ENCODE measurements at regions not wholly inside any gene's neighbourhood (a gene's known extent, or its start where the extent isn't known, plus 50 kb on each side); places are given as distances from the start of the nearest gene placed in this dataset.

DNA sequence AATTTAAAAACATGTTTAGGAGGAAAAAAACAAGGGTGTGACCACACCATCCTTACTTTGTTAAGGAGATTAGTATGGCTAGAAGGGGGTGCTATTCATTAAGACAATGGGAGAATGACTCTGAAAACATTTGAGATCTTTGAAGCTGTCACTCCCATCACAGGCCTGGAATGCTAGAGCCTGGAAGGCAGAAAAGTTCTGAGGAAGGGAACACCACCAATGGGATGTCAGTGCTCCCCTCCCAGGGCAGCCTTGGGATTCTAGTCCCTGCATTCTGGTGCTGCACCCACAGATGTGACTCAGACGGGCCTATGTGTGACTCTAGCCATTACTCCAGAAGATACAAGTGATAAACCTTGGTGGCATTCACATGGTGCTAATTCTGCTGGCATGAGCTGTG lies 162.2 kb upstream of the ANXA10 start:
- TF ChIP-seq POLR2A (IDR thresholded peaks at IDR 0.05; ENCODE audit: low read depth, low read length) (no peak), NR2C2 (IDR thresholded peaks at IDR 0.05; ENCODE audit: borderline replicate concordance, control insufficient read depth, insufficient read length, low read depth) (no peak), POLR2AphosphoS5 (IDR thresholded peaks at IDR 0.05; ENCODE audit: low read length) (no peak), IKZF2 (IDR thresholded peaks at IDR 0.05) (no peak), YY1 (IDR thresholded peaks at IDR 0.05; ENCODE audit: low read depth, low read length) (no peak), SP1 (IDR thresholded peaks at IDR 0.05; ENCODE audit: low read depth, low read length) (no peak), EGR1 (IDR thresholded peaks at IDR 0.05; ENCODE audit: borderline replicate concordance in 1 of 2, low read depth in 2 of 2, low read length in 2 of 2) (no peak)
- TF ChIP-seq, protein P1, sequence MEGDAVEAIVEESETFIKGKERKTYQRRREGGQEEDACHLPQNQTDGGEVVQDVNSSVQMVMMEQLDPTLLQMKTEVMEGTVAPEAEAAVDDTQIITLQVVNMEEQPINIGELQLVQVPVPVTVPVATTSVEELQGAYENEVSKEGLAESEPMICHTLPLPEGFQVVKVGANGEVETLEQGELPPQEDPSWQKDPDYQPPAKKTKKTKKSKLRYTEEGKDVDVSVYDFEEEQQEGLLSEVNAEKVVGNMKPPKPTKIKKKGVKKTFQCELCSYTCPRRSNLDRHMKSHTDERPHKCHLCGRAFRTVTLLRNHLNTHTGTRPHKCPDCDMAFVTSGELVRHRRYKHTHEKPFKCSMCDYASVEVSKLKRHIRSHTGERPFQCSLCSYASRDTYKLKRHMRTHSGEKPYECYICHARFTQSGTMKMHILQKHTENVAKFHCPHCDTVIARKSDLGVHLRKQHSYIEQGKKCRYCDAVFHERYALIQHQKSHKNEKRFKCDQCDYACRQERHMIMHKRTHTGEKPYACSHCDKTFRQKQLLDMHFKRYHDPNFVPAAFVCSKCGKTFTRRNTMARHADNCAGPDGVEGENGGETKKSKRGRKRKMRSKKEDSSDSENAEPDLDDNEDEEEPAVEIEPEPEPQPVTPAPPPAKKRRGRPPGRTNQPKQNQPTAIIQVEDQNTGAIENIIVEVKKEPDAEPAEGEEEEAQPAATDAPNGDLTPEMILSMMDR (IDR thresholded peaks at IDR 0.05 in 2 of 3, conservative IDR thresholded peaks at IDR 0.05 in 1 of 3; ENCODE audit: control insufficient read depth in 2 of 3, extremely low read depth in 1 of 3, insufficient read depth in 1 of 3, low read depth in 3 of 3, low read length in 3 of 3) = no peak
- TF ChIP-seq, protein P2, sequence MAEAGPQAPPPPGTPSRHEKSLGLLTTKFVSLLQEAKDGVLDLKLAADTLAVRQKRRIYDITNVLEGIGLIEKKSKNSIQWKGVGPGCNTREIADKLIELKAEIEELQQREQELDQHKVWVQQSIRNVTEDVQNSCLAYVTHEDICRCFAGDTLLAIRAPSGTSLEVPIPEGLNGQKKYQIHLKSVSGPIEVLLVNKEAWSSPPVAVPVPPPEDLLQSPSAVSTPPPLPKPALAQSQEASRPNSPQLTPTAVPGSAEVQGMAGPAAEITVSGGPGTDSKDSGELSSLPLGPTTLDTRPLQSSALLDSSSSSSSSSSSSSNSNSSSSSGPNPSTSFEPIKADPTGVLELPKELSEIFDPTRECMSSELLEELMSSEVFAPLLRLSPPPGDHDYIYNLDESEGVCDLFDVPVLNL (IDR thresholded peaks at IDR 0.05; ENCODE audit: low read depth, low read length) = no peak
- TF ChIP-seq, protein P3, sequence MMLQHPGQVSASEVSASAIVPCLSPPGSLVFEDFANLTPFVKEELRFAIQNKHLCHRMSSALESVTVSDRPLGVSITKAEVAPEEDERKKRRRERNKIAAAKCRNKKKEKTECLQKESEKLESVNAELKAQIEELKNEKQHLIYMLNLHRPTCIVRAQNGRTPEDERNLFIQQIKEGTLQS (IDR thresholded peaks at IDR 0.05; ENCODE audit: borderline replicate concordance, extremely low read depth, low read depth, low read length) = no peak

All from GM12878 (cell line).